HCT116 (cell line): ENCODE measurements at regions not wholly inside any gene's neighbourhood (a gene's known extent, or its start where the extent isn't known, plus 50 kb on each side); places are given as distances from the start of the nearest gene placed in this dataset.

Experiments
- ATAC-seq: fragments of 200-7000 bp; cut with Tn5 transposase; 2 replicates; pipeline ENCODE4 v1.9.1; 2020; ENCODE audit warnings: mild to moderate bottlenecking, moderate library complexity
- BruUV-seq: library from RNA; stranded (reverse); fragments of 400-500 nt; replicated peaks from 2 replicates; lab custom pipeline; 2021; lab: Mats Ljungman, UMichigan
- CTCF ChIA-PET: fragments of 300-600 bp; sonication (Branson Sonifier 250); formaldehyde crosslinking; loops from one replicate; lab custom pipeline; 2021; ENCODE audit warnings: antibody characterized with exemption; lab: Charles Lee
- POLR2A ChIA-PET: fragments of 300-600, 350-600 bp; sonication (Branson Sonifier 250); formaldehyde crosslinking; loops from one replicate; lab custom pipeline; 2021; ENCODE audit warnings: antibody characterized with exemption; lab: Charles Lee
- RAD21 ChIA-PET, 2 experiments: fragments of 300-600 bp; sonication (Branson Sonifier 250); formaldehyde crosslinking; loops; one replicate each; lab custom pipeline; 2023; ENCODE audit warnings: low total read pairs in 2 of 2; ENCODE audit not compliant: uncharacterized antibody in 2 of 2, unreplicated experiment in 2 of 2, low non-redundant PET in 1 of 2; lab: Charles Lee
- DNase-seq: peaks from one replicate; pipeline ENCODE4 v3.0.0-alpha.2; 2010; ENCODE audit warnings: low read depth, low spot score
- H2AFZ ChIP-seq: fragments of 200-600 bp; shearing (Covaris generic), sonication (generic); 2 replicates; pipeline ENCODE4 v1.6.1; 2017; ENCODE audit warnings: low read depth, mixed run types, mixed read lengths, antibody characterized with exemption, low read length; ENCODE audit not compliant: poor library complexity, severe bottlenecking
- H3K27ac ChIP-seq: 2 replicates; pipeline ENCODE4 v1.5.1; 2012; ENCODE audit warnings: low read depth, low read length
- H3K27me3 ChIP-seq: fragments of 200-600 bp; sonication (generic); 2 replicates; pipeline ENCODE4 v1.6.1; 2016; ENCODE audit warnings: mixed run types, low read length, mixed read lengths; ENCODE audit not compliant: insufficient read depth
- H3K36me3 ChIP-seq, 2 experiments: fragments of 200-500 bp in 1 of 2; fragments of 200-600 bp in 1 of 2; sonication (Bioruptor generic) in 1 of 2; sonication (generic) in 1 of 2; 2 replicates each; pipeline versions ENCODE4 v1.5.1 to v1.6.1; 2014 to 2016; ENCODE audit warnings: low read length in 2 of 2, inconsistent platforms in 1 of 2, mixed read lengths in 1 of 2, mixed run types in 1 of 2; ENCODE audit not compliant: insufficient read depth in 2 of 2, control insufficient read depth in 1 of 2
- H3K4me1 ChIP-seq, 2 experiments: fragments of 200-600 bp in 1 of 2; sonication (generic) in 1 of 2; 2 replicates each; pipeline versions ENCODE4 v1.5.1 to v1.6.1; 2012 to 2017; ENCODE audit warnings: low read length in 2 of 2, inconsistent platforms in 1 of 2, mild to moderate bottlenecking in 1 of 2, mixed read lengths in 1 of 2, mixed run types in 1 of 2, moderate library complexity in 1 of 2; ENCODE audit not compliant: insufficient read depth in 2 of 2, control insufficient read depth in 1 of 2
- H3K4me2 ChIP-seq: fragments of 200-600 bp; sonication (generic); 2 replicates; pipeline ENCODE4 v1.6.1; 2017; ENCODE audit warnings: mixed run types, low read length, mixed read lengths
- H3K4me3 ChIP-seq, 2 experiments: fragments of 200-600 bp in 1 of 2; sonication (generic) in 1 of 2; replicated peaks in 1 of 2; 2 replicates each; pipeline ENCODE4 v1.5.1; 2011 to 2016; ENCODE audit warnings: low read length in 2 of 2, control low read depth in 1 of 2, low read depth in 1 of 2, mild to moderate bottlenecking in 1 of 2, mixed read lengths in 1 of 2, mixed run types in 1 of 2
- H3K79me2 ChIP-seq: fragments of 200-600 bp; sonication (generic); 2 replicates; pipeline ENCODE4 v1.6.1; 2017; ENCODE audit warnings: mild to moderate bottlenecking, mixed run types, low read length, moderate library complexity, mixed read lengths; ENCODE audit not compliant: insufficient read depth
- H3K9ac ChIP-seq: fragments of 200-600 bp; sonication (generic); 2 replicates; pipeline ENCODE4 v1.6.1; 2016; ENCODE audit warnings: low read length, mixed read lengths
- H3K9me2 ChIP-seq: fragments of 200-600 bp; sonication (generic), shearing (Covaris generic); 2 replicates; pipeline ENCODE4 v1.6.1; 2017; ENCODE audit warnings: mixed run types, mild to moderate bottlenecking, moderate library complexity; ENCODE audit not compliant: insufficient read depth
- H3K9me3 ChIP-seq, 2 experiments: fragments of 200-500 bp in 1 of 2; fragments of 200-600 bp in 1 of 2; sonication (Bioruptor generic) in 1 of 2; sonication (generic) in 1 of 2; 2 replicates each; pipeline ENCODE4 v1.6.1; 2014 to 2017; ENCODE audit warnings: low read length in 2 of 2, mixed read lengths in 2 of 2, inconsistent platforms in 1 of 2, low read depth in 1 of 2, mild to moderate bottlenecking in 1 of 2, mixed run types in 1 of 2, moderate library complexity in 1 of 2; ENCODE audit not compliant: control insufficient read depth in 1 of 2, insufficient read depth in 1 of 2
- H4K20me1 ChIP-seq: fragments of 200-600 bp; sonication (generic), shearing (Covaris generic); 2 replicates; pipeline ENCODE4 v1.6.1; 2017; ENCODE audit warnings: mixed run types, mild to moderate bottlenecking, moderate library complexity; ENCODE audit not compliant: insufficient read depth
- CBX3 ChIP-seq: IDR thresholded peaks from 2 replicates; pipeline ENCODE4 v1.6.1; 2012; ENCODE audit warnings: low read depth
- CEBPB ChIP-seq: IDR thresholded peaks from 2 replicates; pipeline ENCODE4 v1.6.1; 2012; ENCODE audit warnings: low read depth
- EZH2 ChIP-seq: fragments of 200-600 bp; sonication (generic); IDR thresholded peaks from 2 replicates; pipeline ENCODE4 v1.6.1; 2017; ENCODE audit warnings: antibody characterized with exemption, mixed run types
- EZH2phosphoT487 ChIP-seq: fragments of 200-600 bp; IDR thresholded peaks from 2 replicates; pipeline ENCODE4 v1.6.1; 2018; ENCODE audit warnings: antibody characterized with exemption, borderline replicate concordance
- SRF ChIP-seq: IDR thresholded peaks from 2 replicates; pipeline ENCODE4 v1.6.1; 2012; ENCODE audit warnings: low read depth
- YY1 ChIP-seq: IDR thresholded peaks from 2 replicates; pipeline ENCODE4 v1.6.1; 2011; ENCODE audit warnings: low read length, low read depth, moderate library complexity, mild to moderate bottlenecking; ENCODE audit not compliant: insufficient replicate concordance; ENCODE audit errors: extremely low read depth
- intact Hi-C: fragments of 100-400 bp; cut with micrococcal nuclease; formaldehyde crosslinking; loops from 2 replicates; pipeline ENCODE4 v1.10.0; 2022
- TF ChIP-seq, protein P1 (sequence below), 3 experiments: fragments of 200-600 bp in 1 of 3; sonication (generic) in 1 of 3; IDR thresholded peaks in 2 of 3; conservative IDR thresholded peaks in 1 of 3; 2 replicates each; pipeline ENCODE4 v1.5.1; 2012 to 2017; ENCODE audit warnings: low read depth in 2 of 3, low read length in 2 of 3, antibody characterized with exemption in 1 of 3, borderline replicate concordance in 1 of 3, control low read depth in 1 of 3, mild to moderate bottlenecking in 1 of 3, mixed read lengths in 1 of 3, mixed run types in 1 of 3, moderate library complexity in 1 of 3; ENCODE audit not compliant: insufficient read depth in 1 of 3
- TF ChIP-seq, protein P2 (sequence below): IDR thresholded peaks from 2 replicates; pipeline ENCODE4 v1.6.1; 2012; ENCODE audit warnings: low read depth

DNA sequence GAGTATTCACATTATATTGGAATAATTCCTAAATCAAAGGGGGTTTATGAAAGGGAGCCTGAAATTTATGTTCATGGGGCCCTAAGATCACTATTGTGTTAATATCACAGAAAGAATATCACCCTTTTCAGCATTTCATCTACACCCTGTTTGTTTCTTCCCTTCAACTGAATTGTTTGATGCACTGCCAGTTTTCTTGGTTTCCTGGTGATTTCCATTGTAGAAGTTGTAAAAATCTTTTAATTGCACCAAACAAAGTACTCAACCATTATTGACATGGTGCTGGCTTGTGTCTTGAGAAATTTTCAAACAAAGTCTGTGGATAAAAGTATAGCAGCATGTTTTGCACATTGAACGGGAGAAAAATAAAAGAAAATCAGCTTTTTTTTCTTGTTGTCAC is 154.8 kb upstream of the PRKD1 start:
- ATAC-seq: no peak
- BruUV-seq: no TSS peak
- Histone ChIP-seq H3K9me2 (no peaks in the 10 kb centered on the region), H3K9ac (no peak overlapping the region), H3K4me3 (no peak overlapping the region), H3K4me2 (no peak overlapping the region), H3K27ac (no peak overlapping the region), H3K4me1 (no peaks in the 10 kb centered on the region), H3K27me3 (no peaks in the 10 kb centered on the region), H3K36me3 (no peaks in the 10 kb centered on the region), H3K79me2 (no peaks in the 10 kb centered on the region), H4K20me1 (no peaks in the 10 kb centered on the region), H3K9me3 (peaks cover 11 to 14% of the 10 kb centered on the region in 2 experiments; a peak in 2 of 4 replicates), H2AFZ (no peak overlapping the region)
- no peak for DNase-seq
- CTCF ChIA-PET: no interaction called here
- POLR2A ChIA-PET: no interaction called here
- TF ChIP-seq CBX3: no peak
- TF ChIP-seq, protein P1, sequence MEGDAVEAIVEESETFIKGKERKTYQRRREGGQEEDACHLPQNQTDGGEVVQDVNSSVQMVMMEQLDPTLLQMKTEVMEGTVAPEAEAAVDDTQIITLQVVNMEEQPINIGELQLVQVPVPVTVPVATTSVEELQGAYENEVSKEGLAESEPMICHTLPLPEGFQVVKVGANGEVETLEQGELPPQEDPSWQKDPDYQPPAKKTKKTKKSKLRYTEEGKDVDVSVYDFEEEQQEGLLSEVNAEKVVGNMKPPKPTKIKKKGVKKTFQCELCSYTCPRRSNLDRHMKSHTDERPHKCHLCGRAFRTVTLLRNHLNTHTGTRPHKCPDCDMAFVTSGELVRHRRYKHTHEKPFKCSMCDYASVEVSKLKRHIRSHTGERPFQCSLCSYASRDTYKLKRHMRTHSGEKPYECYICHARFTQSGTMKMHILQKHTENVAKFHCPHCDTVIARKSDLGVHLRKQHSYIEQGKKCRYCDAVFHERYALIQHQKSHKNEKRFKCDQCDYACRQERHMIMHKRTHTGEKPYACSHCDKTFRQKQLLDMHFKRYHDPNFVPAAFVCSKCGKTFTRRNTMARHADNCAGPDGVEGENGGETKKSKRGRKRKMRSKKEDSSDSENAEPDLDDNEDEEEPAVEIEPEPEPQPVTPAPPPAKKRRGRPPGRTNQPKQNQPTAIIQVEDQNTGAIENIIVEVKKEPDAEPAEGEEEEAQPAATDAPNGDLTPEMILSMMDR (IDR thresholded peaks at IDR 0.05 in 2 of 3, conservative IDR thresholded peaks at IDR 0.05 in 1 of 3; ENCODE audit: borderline replicate concordance in 1 of 3, insufficient read depth in 1 of 3, low read depth in 2 of 3, low read length in 2 of 3): no peak
- intact Hi-C loops: no loop called here
- RAD21 ChIA-PET: no interaction called here

DNA sequence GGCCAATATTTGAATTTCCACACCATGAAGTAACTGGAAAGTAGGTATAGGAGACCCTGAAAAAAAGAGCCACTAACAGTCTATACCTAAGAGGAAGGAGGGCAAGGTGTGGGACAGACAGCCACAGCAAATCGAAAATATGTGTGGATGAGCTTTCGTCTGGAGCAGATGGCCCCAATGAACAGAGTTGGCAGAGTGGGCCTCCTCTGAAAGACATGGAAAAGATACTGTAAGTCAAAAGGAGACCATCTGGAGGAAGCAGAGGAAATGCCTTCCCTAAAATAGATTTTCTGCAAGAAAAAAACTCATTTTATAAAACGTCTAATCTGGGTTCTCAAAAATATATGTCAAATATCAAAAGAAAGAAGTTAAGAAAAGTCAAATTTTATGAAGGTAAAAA is 157.2 kb upstream of the PRKD1 start:
- ChIA-PET RAD21 (no interaction called here), POLR2A (no interaction called here)
- no peak for ATAC-seq
- no peak for TF ChIP-seq EZH2phosphoT487
- TF ChIP-seq CEBPB: no peak
- TF ChIP-seq SRF: no peak
- no peak for TF ChIP-seq EZH2
- TF ChIP-seq, protein P1 (IDR thresholded peaks at IDR 0.05 in 2 of 3, conservative IDR thresholded peaks at IDR 0.05 in 1 of 3; ENCODE audit: borderline replicate concordance in 1 of 3, insufficient read depth in 1 of 3, low read depth in 2 of 3, low read length in 2 of 3): no peak
- TF ChIP-seq, protein P2, sequence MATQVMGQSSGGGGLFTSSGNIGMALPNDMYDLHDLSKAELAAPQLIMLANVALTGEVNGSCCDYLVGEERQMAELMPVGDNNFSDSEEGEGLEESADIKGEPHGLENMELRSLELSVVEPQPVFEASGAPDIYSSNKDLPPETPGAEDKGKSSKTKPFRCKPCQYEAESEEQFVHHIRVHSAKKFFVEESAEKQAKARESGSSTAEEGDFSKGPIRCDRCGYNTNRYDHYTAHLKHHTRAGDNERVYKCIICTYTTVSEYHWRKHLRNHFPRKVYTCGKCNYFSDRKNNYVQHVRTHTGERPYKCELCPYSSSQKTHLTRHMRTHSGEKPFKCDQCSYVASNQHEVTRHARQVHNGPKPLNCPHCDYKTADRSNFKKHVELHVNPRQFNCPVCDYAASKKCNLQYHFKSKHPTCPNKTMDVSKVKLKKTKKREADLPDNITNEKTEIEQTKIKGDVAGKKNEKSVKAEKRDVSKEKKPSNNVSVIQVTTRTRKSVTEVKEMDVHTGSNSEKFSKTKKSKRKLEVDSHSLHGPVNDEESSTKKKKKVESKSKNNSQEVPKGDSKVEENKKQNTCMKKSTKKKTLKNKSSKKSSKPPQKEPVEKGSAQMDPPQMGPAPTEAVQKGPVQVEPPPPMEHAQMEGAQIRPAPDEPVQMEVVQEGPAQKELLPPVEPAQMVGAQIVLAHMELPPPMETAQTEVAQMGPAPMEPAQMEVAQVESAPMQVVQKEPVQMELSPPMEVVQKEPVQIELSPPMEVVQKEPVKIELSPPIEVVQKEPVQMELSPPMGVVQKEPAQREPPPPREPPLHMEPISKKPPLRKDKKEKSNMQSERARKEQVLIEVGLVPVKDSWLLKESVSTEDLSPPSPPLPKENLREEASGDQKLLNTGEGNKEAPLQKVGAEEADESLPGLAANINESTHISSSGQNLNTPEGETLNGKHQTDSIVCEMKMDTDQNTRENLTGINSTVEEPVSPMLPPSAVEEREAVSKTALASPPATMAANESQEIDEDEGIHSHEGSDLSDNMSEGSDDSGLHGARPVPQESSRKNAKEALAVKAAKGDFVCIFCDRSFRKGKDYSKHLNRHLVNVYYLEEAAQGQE: no peak
- no peak for TF ChIP-seq YY1

More for the DNA sequence above, 157.2 kb upstream of the PRKD1 start:
- Histone ChIP-seq H3K9me2 (no peaks in the 10 kb centered on the region), H4K20me1 (no peaks in the 10 kb centered on the region), H2AFZ (no peak overlapping the region), H3K9me3 (peaks cover 11 to 18% of the 10 kb centered on the region in 2 experiments; a peak in 2 of 4 replicates), H3K9ac (no peak overlapping the region), H3K4me2 (no peak overlapping the region), H3K4me1 (no peaks in the 10 kb centered on the region), H3K4me3 (no peak overlapping the region), H3K79me2 (no peaks in the 10 kb centered on the region), H3K27me3 (no peaks in the 10 kb centered on the region), H3K27ac (no peak overlapping the region), H3K36me3 (no peaks in the 10 kb centered on the region)
- BruUV-seq: no TSS peak
- intact Hi-C loops: no loop called here
- CTCF ChIA-PET: no interaction called here
- DNase-seq: no peak
